Stimulated activated CD8-positive, alpha-beta memory T cell treated with anti-CD3 and anti-CD28 coated beads, Interleukin-7, amount 100 ng/mL, for 48 hours (primary cell): ENCODE measurements at regions not wholly inside any gene's neighbourhood (a gene's known extent, or its start where the extent isn't known, plus 50 kb on each side); places are given as distances from the start of the nearest gene placed in this dataset.
"Not testable (repeated sequence)": the region's sequence is repeated elsewhere in the genome, so short reads cannot be mapped to it uniquely, and the experiment has no call there.

Experiments used
- DNase-seq, 2 donors: peaks; one replicate each; pipeline ENCODE4 v3.0.0-alpha.2; 2020; ENCODE audit warnings: low read depth in 1 of 2; ENCODE audit errors: extremely low read depth in 1 of 2

DNA sequence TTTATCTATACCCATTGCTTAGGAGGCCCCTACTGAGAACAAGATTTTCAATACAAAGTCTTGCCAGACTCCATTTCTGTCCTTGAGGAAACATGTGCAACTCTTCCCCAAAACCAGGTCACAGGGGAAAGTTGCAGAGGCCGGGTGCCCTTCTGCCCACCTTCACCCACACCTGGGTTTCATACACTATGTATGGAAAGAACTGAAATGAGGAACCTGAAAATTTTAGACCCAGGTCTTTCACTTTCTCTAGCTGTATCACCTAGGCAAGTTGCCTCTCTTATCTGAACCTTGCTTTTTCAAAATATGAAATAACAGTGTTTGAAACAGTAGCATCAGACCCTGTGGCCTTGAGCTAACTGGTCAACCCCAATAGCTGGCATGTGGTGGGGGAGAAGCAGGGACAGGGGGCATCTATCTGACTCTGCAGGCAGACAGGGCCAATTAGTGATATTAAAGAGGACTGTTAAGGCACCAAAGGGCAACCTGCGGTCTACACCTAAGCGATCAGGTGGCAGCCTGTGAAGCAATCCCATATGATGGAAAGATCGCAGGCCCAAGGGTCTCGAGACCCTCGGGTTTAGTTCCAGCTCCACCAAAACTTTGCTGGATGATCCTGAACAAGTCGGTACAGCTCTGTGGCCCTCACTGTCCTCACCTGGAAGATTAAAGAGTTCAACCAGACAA is 346.5 kb downstream of the BCL11B start:
- no peak for DNase-seq

DNA sequence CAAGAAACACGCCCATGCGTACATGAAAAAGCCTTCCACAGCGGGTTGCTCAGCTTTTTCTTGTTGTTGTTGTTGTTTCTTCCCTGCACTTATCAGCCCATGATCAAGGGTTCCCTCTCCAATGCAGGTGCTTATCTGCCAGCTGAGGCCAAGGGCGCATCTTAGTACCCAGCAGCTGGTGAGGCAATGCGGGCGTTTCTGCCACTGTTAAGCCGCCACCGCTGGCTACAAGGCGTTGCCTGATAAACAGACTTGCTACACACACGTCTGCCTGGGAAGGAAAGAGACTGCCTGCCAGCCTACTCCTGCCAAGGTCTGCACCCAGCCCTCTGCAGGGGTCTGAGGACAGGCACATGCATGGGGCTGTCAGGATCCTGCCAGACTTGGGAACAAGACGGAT is 345.9 kb downstream of the BCL11B start:
- DNase-seq, result no peak

DNA sequence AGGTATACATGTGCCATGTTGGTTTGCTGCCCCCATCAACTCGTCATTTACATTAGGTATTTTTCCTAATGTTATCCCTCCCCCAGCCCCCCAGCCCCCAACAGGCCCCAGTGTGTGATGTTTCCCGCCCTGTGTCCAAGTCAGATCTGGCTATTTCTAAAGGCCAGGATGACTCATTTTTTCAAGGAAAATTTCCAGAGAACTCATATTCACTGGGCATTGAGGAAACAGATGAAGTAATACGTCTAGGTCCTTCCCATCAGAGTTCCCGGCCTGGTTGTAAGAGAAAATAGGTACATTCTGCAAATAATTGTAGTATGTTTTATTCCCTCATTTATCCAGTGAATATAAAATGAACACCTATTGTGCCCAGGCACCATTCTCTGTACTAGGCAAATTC is 345.2 kb downstream of the BCL11B start:
- DNase-seq, result no peak

DNA sequence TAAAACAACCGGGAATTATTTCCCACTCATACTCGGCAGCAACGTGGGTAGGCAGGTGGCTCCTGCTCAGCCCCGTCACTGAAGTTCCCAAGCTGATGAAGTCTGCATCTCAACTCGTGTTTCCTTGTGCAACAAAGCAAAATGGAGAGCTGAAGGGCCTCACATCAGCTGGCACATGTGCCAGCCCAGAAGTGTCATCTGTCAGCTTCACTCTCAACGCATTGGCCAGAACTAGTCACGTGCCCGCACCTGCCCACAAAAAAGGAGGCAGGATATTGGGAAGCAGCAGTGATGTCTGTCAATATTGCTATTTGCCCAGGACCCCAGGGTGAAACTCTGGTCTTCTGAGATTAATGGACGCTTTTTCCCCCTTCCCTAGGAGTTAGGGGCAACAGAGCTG is 344.0 kb downstream of the BCL11B start:
- DNase-seq, result no peak

DNA sequence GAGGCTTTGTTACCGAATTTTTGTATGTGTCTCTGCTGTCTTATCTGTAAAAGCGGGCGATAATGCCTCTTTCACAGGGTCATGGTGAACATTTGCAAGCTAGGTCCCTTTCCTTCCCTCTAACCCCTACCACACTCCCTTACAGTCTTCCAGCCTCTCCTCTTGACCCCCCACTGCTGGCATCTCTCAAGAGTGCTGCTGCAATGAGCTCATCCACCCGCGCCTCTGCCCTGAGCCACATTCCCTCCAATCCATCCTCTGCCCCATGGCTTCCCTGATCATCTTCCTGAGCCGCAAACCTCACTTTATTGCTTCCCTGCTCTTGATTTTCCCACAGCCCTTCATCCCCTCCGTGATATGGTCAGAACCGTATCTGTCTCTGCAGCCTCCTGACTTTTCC is 343.6 kb downstream of the BCL11B start:
- no peak for DNase-seq

DNA sequence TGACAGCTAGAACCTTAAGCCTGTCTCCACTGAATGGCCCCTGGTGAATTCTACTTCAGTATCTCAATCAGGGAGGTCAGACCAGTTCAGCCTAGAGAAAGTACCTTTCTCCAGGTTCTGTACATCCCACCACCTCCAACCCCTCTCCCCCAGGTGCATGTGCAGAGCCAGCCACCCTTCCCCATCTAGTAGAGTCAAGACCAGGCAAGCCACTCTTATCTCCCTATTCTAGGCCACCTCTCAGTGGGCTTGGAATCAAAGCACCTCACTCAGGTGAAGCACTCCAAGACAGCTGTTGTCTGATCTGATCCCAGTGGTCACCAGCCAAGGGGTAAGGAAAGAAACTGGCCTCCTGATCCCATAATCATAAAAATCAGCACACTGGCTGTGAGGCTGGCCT is 340.9 kb downstream of the BCL11B start:
- no peak for DNase-seq

DNA sequence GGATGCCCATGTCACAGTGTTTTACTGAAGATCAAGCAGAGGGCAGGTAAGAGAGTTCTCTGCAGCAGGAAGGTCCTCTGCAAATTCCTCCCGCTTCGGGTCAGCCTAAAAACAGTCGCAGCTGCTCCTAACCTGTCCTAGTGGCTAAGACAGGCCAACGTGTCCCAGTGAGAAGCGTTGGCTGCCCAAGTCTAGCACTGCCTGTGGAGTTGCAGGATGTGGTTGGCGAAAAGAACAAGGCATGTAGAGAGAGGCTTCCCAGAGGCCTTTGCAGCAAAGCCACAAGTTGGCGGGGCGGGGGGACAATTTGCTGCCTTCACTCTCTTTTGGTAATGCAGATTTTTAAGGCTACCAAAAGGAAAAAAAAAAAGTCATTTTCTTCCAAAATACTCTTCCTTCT is 340.1 kb downstream of the BCL11B start:
- DNase-seq, result peak; percentile 10 to 27

DNA sequence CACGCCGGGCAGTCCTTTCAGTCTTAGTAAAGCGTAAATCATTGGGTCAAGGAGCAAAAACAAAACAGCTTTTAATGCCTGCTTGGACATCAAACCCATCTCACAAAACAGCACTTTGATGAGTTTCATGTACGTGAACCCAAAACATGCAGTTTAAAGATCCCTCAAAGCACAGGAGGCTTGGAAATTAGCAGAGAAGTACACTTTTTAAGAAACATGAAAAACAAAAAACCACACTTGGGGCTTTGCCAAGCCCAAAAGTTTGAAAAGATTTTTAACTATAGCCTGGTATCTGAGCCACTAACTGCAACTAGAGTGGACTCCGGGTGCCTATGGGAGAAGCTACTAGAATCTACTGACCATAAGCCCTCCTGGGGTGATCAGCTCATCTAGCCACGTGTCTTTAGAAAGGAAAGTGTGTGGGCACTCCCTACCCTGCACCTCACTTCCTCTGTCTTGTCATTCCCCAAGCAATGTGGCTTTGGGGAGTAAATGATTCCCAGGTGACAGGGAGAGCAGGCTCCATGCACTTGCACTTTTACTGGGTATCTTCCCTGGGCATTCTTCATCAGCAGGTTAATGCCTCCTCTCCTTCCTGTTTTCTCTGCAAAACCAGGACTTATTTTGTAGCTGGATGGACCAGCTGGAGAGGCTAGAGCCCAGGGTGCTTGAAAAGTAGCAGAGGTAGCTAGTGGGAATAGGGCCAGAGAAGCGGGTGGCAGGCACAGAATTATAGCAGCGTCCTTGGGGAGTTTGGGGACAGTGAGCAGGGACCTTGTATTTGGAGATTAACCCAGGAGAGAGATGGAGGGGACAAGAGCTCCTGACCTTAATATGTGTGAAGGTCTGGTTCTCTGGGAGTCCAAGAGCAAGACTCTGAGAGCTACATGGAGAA is 339.3 kb downstream of the BCL11B start:
- DNase-seq, result no peak

DNA sequence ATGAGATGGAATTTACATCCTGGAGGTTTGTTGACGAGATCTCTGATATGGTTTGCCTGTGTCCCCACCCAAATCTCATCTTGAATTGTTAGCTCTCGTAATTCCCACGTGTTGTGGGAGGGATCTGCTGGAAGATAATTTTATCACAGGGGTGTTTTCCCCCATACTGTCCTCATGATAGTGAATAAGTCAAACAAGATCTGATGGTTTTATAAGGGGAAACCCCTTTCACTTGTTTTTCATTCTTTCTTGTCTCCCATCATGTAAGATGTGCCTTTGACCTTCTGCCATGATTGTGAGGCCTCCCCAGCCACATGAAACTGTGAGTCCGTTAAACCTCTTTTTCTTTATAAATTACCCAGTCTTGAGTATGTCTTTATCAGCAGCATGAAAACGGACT is 337.4 kb downstream of the BCL11B start:
- not testable (repeated sequence) for DNase-seq

DNA sequence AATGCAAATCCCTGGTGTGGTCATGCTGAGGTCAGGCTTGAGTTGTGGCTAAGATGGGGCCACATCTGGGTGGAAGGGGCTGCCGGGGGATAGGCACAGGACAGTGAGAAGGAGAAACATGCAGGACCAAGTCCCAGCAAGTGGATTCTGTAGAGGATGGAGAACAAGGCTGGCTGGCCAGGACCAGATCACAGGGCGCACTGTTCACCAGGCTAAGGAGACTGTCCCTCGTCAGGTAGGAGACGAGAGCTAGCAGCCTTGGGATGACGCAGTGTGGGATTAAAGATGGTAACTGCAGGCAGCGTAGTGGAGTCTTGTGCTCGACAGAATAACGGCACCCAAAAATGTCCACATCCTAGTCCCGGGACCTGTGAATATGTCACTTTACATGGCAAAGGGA is 336.1 kb downstream of the BCL11B start:
- DNase-seq, result no peak

DNA sequence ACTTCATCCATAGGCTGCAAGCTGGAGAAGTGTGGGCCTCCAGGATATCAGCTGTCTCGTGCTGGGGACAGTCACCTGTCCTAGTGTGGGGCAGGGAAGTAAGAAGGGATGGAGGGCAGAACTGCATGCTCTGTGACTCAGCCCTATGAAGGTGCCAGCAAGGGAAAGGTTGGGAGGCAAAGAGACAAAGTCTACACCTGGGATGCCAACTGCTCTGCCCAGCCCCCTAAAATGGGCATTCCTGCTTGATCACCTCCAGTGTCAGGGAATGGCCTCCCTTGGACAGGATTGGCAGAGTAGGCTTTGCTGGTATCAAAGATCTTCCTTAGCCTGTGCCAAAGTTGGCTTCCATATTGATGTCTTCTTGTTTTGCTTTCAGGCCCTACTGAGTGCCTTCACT is 335.0 kb downstream of the BCL11B start:
- DNase-seq, result no peak

DNA sequence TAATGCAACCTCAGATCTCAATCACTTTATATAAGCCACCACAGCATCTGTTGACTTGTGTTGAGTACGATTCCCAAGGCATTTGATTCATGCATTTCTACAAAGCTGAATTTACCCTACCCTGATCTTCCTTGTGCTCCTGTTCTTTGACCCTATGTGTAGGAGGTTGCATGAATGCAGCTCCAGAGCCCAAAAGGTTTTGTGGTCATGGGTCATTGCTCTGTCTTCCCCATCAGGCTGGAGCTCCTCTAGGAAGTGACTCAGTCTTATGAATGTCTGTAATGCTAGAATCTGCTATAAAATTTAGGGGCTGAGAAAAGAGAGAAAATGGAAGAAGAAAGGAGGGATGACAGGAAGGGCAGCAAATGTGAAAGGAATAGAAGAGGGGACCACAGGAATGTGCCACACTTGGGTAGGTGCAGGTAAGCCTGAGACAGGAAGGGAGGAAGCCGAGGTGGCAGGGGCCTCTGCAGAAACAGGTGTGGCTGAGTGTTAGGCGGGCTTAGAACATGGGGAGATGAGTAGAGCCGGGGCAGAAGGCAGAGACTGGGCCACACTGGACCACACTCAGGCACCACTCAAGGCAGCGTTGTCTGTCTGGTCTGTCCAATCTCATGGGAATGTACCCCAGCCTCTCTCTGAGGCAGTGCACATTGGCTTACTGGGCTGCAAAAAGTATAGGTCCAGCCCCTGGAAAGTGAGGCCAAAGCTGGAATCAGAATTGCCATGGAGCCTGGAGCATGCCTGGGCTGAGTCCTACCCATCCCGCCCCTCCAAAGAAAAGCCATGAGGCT is 334.1 kb downstream of the BCL11B start:
- no peak for DNase-seq

DNA sequence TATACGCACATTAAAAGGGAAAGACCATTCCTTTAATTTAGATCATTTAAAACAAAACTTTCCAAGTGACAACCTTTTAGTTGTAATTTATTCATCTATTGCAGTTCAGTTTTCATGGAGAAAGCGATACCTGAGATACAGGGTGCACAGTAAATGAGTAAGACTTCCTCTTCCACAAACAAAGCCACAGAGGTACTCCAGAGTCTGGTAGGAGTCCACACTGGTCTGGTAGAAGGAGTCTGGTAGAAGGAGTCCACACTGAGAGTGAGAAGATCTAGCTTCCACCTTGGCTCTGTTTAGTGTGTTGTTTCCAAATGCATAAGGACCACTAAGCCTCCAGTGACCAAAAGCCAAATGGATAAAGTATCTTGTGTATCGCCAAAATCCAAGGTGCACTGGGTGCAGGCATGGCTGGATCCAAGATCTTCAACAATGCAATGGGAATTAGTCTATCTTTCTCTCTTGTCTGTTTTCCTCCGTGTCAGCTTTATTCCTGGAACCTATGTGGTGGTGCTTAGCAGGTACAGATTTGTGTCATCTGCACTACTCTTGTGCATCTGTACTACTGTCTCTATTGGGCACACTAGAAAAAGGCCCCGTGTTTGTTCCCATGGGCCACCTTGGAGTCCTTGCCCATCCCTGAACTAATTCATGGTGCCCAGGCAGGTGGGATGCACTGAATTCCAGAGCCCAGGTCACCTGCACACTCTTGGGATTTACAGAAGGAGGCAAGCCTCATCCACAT is 331.1 kb downstream of the BCL11B start:
- no peak for DNase-seq

DNA sequence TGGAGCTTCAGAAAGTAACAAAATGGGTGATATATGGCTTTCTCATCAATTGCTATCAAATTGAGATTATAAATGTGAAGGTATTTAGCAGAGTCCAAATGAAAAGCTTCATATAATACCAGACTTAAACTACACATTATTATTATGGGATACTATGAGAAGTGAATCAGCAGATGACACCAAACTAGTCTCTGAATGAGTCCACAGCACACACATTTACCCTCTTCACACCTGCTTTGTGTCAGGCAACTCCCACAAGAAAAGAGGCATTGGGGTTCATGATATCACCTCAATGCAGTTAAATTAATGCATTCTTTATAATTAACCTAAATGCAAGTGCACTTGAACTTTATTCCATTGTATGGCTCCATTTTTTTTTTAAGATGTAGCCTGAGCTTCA is 330.5 kb downstream of the BCL11B start:
- no peak for DNase-seq

DNA sequence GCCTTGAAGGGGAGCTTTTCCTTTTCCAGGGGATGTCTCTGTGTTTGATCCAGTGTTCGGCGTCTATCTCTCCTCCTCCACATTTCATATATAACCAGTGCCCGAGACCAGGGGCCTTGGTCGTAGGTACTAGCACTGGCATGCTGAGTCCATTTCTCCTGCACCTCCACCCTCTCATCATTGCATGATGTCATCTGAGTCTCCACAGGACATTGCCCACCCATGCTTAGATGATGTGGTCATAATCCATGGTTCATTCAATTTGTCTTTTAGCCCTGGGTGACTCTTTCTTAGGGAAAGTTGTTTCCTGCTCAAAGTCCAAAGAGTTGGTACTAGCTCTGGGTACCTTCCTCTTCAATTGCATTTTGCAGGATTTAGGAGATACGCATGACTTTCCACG is 328.1 kb downstream of the BCL11B start:
- DNase-seq, result no peak

DNA sequence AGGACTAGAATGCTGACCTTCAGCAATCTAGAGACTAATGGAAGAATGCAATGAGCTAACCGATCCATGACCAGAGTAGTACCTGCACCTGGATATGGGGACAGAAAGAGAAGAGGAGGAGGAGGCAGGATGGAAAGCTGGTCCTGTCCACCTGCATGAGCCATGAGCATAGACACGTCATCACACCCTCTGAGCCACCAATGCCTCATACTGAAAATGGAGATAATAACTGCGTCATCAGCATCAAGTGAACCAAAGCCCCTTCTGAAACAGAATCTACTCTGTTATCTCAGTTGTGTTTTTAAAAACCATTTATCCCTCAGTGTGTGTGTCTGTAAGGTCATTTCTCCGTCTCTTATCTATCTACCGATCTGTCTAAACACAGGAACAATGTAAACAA is 327.0 kb downstream of the BCL11B start:
- peak in 1 of 2 donors; percentile 25 for DNase-seq

DNA sequence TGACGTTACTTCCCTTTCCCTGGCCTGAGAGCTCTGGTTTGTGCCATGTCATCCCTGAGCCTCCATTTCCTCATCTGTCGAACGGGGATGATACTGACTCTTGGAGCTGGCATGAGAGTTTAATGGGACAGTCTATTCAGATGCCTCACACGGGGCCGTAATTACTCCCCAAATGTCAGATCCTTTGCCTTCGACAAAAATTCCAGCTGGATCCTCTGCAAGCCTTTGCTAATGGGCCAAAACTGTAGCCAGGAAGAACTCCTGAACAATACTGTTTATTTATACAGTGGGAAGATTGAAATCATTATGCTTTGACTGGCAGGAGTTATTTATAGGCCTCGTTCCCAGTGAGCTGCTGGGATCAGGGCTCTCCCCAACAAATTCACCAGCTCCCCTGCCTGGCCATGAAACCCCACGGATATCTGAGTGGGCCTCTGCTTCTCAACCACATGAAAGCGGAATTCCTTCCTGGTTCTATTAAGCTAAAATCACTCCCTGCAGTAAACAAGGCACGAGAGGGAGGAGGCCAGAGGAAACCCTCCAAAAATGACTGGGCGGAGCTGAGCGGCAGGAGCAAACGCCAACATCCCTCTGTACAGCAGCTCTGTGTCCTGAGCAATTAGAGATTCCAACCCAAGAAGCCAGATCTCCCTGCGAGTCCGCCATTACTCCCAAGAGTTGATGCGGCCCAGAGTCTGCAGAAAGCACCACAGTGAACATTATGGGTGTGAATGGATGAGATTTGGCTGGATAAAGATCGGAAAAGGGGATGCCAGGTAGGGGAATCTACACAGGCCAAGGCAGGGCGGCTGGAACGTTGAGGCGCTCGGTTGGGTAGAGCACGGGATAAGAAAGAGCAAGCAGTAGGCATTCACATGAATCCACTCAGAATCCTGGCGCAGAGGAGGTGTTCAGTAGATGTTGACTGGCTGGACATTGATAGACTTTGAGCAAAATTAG is 326.1 kb downstream of the BCL11B start:
- no peak for DNase-seq

DNA sequence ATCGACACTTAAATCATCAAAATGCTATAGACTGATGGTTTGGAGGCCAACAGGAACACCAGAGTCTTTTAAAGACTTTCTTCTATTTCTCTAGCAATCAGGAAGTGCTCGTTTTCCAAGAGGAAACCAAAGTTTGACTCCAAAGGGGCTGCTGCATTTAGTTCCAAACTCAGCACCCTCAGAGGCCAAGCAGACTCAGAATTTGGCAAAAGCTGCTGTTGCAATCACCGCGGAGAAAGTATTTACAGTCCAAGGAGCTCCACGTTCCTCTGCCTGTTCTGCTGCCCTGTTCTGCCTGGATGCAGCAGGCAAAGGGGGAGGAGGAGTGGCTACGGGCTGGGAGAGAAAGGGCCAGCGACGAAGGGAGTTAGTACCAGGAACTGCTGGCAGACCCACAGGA is 325.1 kb downstream of the BCL11B start:
- no peak for DNase-seq

DNA sequence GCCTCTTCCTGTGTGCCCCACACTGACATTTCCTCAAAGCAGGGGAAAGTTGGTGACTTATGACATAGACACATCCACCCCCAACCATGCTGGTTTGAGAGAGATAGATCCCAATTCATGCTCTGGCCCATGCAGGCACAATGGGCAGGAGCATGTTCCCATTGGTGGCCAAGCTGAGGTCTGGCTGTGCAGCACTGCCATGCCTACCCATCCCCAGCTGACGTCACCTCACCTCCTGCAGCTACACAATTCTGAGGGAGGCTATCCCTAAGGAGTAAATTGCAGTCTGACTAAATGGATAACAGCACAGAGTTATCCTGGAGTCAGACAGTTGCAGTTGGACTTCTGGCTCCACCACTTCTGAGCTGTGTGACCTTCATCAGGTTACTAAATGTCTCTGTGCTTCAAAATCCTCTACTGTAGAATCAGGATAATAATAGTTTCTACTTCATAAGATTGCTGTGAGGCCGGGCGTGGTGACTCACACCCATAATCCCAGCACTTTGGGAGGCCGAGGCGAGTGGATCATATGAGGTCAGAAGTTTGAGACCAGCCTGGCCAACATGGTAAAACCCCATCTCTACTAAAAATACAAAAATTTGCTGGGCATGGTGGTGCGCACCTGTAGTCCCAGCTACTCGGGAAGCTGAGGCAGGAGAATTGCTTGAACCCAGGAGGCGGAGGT is 323.9 kb downstream of the BCL11B start:
- DNase-seq, result no peak
